Gastroesophageal sphincter (tissue), 4 donors: ENCODE measurements at regions not wholly inside any gene's neighbourhood (a gene's known extent, or its start where the extent isn't known, plus 50 kb on each side); places are given as distances from the start of the nearest gene placed in this dataset.

Source experiments
- ATAC-seq: fragments of 150-250 bp; one replicate; pipeline ENCODE4 v1.9.1; 2016; ENCODE audit warnings: mild to moderate bottlenecking, moderate library complexity
- H3K27ac ChIP-seq, 4 donors: fragments of 200-600 bp; sonication (generic) in 3 of 4; 1 replicate in 3 of 4; 2 replicates in 1 of 4; pipeline ENCODE4 v1.5.1; 2016 to 2019
- H3K27me3 ChIP-seq: fragments of 200-600 bp; sonication (generic); one replicate; pipeline ENCODE4 v1.5.1; 2019
- H3K36me3 ChIP-seq, 2 donors: fragments of 200-600 bp; sonication (generic); one replicate each; pipeline ENCODE4 v1.5.1; 2019; ENCODE audit warnings: control low read depth in 1 of 2
- H3K4me1 ChIP-seq, 3 donors: fragments of 200-600 bp; sonication (generic); 1 replicate in 2 of 3; 2 replicates in 1 of 3; pipeline ENCODE4 v1.5.1; 2016 to 2019; ENCODE audit warnings: control low read depth in 2 of 3
- H3K4me3 ChIP-seq, 2 donors: fragments of 200-600 bp; sonication (generic); one replicate each; pipeline ENCODE4 v1.5.1; 2019; ENCODE audit warnings: mild to moderate bottlenecking in 1 of 2, moderate library complexity in 1 of 2
- H3K9me3 ChIP-seq, 3 donors: fragments of 200-600 bp; sonication (generic); one replicate each; pipeline ENCODE4 v1.5.1; 2017 to 2019; ENCODE audit warnings: control low read depth in 2 of 3
- EP300 ChIP-seq: sonication (generic); formaldehyde crosslinking; IDR thresholded peaks from one replicate; pipeline ENCODE4 v1.6.1; 2017; ENCODE audit warnings: antibody characterized with exemption, mild to moderate bottlenecking
- POLR2A ChIP-seq, 2 donors: fragments of 450-650 bp; IDR thresholded peaks; one replicate each; pipeline ENCODE4 v1.6.1; 2017; ENCODE audit warnings: antibody characterized with exemption in 2 of 2, mild to moderate bottlenecking in 2 of 2, moderate library complexity in 1 of 2
- POLR2AphosphoS5 ChIP-seq: sonication (generic); formaldehyde crosslinking; IDR thresholded peaks from one replicate; pipeline ENCODE4 v1.6.1; 2017; ENCODE audit warnings: antibody characterized with exemption
- WGBS, 2 donors: methylation state at CpG; one replicate each; pipeline ENCODE4 v1.1.5; 2018; ENCODE audit warnings: low coverage in 1 of 2; 5-methylcytosine and 5-hydroxymethylcytosine counted together
- TF ChIP-seq, protein P1 (sequence below), 4 experiments: fragments of 200-600 bp in 2 of 4; fragments of 450-650 bp in 2 of 4; sonication (generic) in 1 of 4; IDR thresholded peaks; one replicate each; pipeline ENCODE4 v1.5.1; 2017 to 2019; ENCODE audit warnings: antibody characterized with exemption in 4 of 4, mild to moderate bottlenecking in 2 of 4, moderate library complexity in 2 of 4

DNA sequence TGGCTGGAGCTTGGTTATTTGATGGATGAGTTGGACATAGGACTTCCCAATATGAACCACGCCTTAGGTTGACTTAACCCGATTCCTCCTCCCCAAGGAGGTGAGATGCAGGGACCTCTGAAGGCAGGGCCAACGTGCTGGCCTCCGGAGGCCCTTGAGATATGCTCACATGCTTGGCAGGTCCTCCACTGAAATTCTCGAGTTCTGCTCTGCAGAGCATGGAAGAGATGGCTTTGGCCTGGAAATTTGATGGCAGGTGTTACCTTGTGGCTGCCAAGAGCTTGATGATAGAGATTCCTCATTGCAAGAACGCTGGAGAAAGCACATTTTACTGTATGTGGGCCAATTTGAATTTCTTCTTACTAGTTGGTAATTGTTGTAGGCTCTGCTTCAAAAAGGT, 117.4 kb upstream of the LIMCH1 start:
- peak overlapping the region in 2 of 4 donors; percentile 41 to 78 for H3K27ac ChIP-seq
- no peak overlapping the region for H3K4me3 ChIP-seq
- no peak for ATAC-seq
- TF ChIP-seq, protein P1, sequence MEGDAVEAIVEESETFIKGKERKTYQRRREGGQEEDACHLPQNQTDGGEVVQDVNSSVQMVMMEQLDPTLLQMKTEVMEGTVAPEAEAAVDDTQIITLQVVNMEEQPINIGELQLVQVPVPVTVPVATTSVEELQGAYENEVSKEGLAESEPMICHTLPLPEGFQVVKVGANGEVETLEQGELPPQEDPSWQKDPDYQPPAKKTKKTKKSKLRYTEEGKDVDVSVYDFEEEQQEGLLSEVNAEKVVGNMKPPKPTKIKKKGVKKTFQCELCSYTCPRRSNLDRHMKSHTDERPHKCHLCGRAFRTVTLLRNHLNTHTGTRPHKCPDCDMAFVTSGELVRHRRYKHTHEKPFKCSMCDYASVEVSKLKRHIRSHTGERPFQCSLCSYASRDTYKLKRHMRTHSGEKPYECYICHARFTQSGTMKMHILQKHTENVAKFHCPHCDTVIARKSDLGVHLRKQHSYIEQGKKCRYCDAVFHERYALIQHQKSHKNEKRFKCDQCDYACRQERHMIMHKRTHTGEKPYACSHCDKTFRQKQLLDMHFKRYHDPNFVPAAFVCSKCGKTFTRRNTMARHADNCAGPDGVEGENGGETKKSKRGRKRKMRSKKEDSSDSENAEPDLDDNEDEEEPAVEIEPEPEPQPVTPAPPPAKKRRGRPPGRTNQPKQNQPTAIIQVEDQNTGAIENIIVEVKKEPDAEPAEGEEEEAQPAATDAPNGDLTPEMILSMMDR (IDR thresholded peaks at IDR 0.05): no peak
- TF ChIP-seq POLR2AphosphoS5 (no peak), POLR2A (IDR thresholded peaks at IDR 0.05) (no peak), EP300 (no peak)
- 29 to 47% methylated on average over 1 to 4 of the region's 6 CpGs for WGBS, 2 donors
- H3K4me1 ChIP-seq: peaks cover 0 to 44% (median 6%) of the 10 kb centered on the region in 3 donors
- H3K9me3 ChIP-seq: no peaks in the 10 kb centered on the region
- no peaks in the 10 kb centered on the region for H3K27me3 ChIP-seq
- no peaks in the 10 kb centered on the region for H3K36me3 ChIP-seq

DNA sequence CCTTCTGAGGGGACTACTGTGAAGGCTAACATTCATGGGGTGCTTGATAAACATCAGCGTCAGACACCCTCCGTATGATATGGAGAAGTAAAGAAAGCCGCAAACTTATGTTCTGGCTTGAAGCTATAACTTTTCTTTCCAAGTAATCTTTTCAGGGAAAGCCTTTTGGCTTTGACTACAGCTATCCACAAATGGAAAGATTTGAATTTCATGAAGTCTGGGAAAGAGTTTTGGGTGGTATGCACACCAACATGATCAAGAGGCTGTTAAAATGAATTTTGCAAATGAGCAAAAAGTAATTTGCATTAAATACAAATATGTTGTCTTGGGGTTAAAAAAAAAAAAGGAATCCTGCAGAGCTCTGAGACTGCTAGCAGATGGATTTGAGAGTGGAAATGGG, 114.8 kb upstream of the LIMCH1 start:
- ATAC-seq: no peak
- Histone ChIP-seq H3K9me3 (no peaks in the 10 kb centered on the region), H3K4me1 (peaks cover 14 to 59% (median 16%) of the 10 kb centered on the region in 3 donors), H3K27me3 (no peaks in the 10 kb centered on the region), H3K27ac (no peak overlapping the region), H3K36me3 (no peaks in the 10 kb centered on the region), H3K4me3 (no peak overlapping the region)
- 82 to 97% methylated on average over 3 of the region's 3 CpGs for WGBS, 2 donors
- no peak for TF ChIP-seq EP300
- no peak for TF ChIP-seq POLR2A (IDR thresholded peaks at IDR 0.05)
- TF ChIP-seq, protein P1 (IDR thresholded peaks at IDR 0.05): no peak
- TF ChIP-seq POLR2AphosphoS5: no peak

DNA sequence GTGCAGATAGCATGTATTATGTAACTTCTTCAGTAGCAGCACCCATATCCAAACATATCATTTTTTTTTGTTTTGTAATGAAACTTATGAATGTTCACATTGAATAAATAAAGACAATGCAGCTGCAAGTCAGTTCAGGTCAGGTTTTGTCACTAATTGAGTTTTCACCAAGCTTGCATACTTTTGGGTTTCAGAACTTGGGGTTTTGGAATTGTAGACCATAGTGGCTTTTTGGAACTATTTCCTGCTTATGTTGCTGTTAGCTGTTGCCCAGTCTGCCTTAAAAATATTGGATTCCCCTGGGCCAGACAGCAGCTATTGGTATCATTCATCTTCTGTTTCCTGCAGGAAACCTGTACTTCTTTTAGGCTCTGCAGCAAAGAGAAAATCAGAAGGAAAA, 113.4 kb upstream of the LIMCH1 start:
- no peaks in the 10 kb centered on the region for H3K36me3 ChIP-seq
- peak overlapping the region in 2 of 4 donors; percentile 37 to 56 for H3K27ac ChIP-seq
- ATAC-seq: no peak
- peaks cover 22 to 61% (median 25%) of the 10 kb centered on the region in 3 donors for H3K4me1 ChIP-seq
- H3K27me3 ChIP-seq: no peaks in the 10 kb centered on the region
- no peaks in the 10 kb centered on the region for H3K9me3 ChIP-seq
- TF ChIP-seq POLR2A (IDR thresholded peaks at IDR 0.05) (no peak), EP300 (no peak), POLR2AphosphoS5 (no peak)
- TF ChIP-seq, protein P1 (IDR thresholded peaks at IDR 0.05): no peak
- H3K4me3 ChIP-seq: no peak overlapping the region

DNA sequence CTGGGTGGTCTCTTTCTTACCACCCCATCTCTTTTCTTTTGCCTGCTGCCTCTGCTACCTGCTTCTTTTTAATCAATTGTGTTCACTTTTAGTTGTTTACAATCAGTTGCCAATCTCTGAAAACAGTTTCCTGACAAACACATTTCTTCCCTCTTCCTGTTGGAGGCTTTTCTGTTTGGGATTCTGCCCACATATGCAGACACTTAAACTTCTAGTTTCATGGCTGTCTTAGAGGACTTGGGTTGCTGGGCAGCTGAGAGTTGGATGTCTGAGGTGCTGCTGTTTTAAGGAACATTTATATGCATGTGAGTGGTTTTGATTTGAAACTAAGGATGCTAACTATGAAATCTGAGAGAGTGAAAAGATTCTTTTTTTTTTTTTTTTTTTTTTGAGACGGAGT, 112.3 kb upstream of the LIMCH1 start:
- H3K4me3 ChIP-seq: no peak overlapping the region
- H3K4me1 ChIP-seq: peaks cover 25 to 69% (median 27%) of the 10 kb centered on the region in 3 donors
- peak overlapping the region in 2 of 4 donors; percentile 37 to 56 for H3K27ac ChIP-seq
- H3K36me3 ChIP-seq: no peaks in the 10 kb centered on the region
- TF ChIP-seq POLR2AphosphoS5 (no peak), EP300 (no peak), POLR2A (IDR thresholded peaks at IDR 0.05) (no peak)
- TF ChIP-seq, protein P1 (IDR thresholded peaks at IDR 0.05): no peak
- no CpG with 5 or more reads among the region's 1 CpG for WGBS, 2 donors
- no peaks in the 10 kb centered on the region for H3K9me3 ChIP-seq
- no peaks in the 10 kb centered on the region for H3K27me3 ChIP-seq
- no peak for ATAC-seq

DNA sequence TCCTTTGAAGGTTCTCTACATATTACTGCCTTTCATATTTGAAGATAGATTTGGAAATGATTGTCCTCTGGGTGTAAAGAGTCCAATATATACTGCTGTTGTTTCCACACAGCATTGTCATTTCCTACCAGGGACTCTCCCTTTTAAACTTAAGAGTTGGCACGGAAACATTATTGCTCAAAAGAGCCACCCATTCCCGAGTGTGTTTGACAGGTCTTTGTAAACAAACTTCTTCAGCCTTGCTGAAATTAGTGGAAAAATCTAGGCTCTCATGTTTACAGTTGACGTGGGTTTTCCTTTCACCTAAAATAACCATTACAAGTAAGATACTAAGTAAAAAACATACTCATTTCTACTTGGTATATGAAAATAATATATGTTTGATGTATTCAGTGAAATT, 111.4 kb upstream of the LIMCH1 start:
- no peaks in the 10 kb centered on the region for H3K27me3 ChIP-seq
- TF ChIP-seq, protein P1 (IDR thresholded peaks at IDR 0.05): no peak
- peak; percentile 59 for TF ChIP-seq POLR2AphosphoS5
- H3K4me1 ChIP-seq: peaks cover 32 to 77% (median 35%) of the 10 kb centered on the region in 3 donors
- H3K4me3 ChIP-seq: no peak overlapping the region
- H3K9me3 ChIP-seq: no peaks in the 10 kb centered on the region
- ATAC-seq: peak; percentile 68
- WGBS, 2 donors: 10 to 15% methylated on average over 3 of the region's 3 CpGs
- H3K27ac ChIP-seq: peak overlapping the region; percentile 78 to 94 (median 80)
- no peaks in the 10 kb centered on the region for H3K36me3 ChIP-seq
